ENCODE measurements at regions not wholly inside any gene's neighbourhood (a gene's known extent, or its start where the extent isn't known, plus 50 kb on each side); places are given as distances from the start of the nearest gene placed in this dataset.

- BruUV-seq (replicated peaks), result no TSS peak
- DNase-seq (ENCODE audit: low read depth, low spot score), result no peak
- Histone ChIP-seq H3K27me3 (ENCODE audit: control insufficient read depth, insufficient read depth, low read length) (no peaks in the 10 kb centered on the region), H3K27ac (ENCODE audit: low read length) (no peak overlapping the region), H3K4me1 (ENCODE audit: control insufficient read depth, insufficient read depth, low read length) (no peaks in the 10 kb centered on the region), H3K4me3 (ENCODE audit: low read depth in 2 of 2, low read length in 2 of 2) (no peak overlapping the region), H3K36me3 (ENCODE audit: control insufficient read depth, insufficient read depth, low read length) (no peaks in the 10 kb centered on the region), H3K9me3 (ENCODE audit: control insufficient read depth, insufficient read depth, low read depth, low read length) (no peaks in the 10 kb centered on the region)
- ChIA-PET CTCF (no interaction called here), POLR2A (no interaction called here)
- intact Hi-C loops (cut with micrococcal nuclease; ENCODE audit: unreplicated experiment), result no loop called here
- TF ChIP-seq TCF7L2 (IDR thresholded peaks at IDR 0.05; ENCODE audit: low read depth, low read length) (no peak), SIN3A (IDR thresholded peaks at IDR 0.05; ENCODE audit: borderline replicate concordance, insufficient read depth, low read depth, low read length) (no peak)
- TF ChIP-seq, protein P1, sequence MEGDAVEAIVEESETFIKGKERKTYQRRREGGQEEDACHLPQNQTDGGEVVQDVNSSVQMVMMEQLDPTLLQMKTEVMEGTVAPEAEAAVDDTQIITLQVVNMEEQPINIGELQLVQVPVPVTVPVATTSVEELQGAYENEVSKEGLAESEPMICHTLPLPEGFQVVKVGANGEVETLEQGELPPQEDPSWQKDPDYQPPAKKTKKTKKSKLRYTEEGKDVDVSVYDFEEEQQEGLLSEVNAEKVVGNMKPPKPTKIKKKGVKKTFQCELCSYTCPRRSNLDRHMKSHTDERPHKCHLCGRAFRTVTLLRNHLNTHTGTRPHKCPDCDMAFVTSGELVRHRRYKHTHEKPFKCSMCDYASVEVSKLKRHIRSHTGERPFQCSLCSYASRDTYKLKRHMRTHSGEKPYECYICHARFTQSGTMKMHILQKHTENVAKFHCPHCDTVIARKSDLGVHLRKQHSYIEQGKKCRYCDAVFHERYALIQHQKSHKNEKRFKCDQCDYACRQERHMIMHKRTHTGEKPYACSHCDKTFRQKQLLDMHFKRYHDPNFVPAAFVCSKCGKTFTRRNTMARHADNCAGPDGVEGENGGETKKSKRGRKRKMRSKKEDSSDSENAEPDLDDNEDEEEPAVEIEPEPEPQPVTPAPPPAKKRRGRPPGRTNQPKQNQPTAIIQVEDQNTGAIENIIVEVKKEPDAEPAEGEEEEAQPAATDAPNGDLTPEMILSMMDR (IDR thresholded peaks at IDR 0.05), result no peak
- in situ Hi-C loops (cut with HindIII; ENCODE audit: low pct_unique_long_range_greater_than_20kb, low sequenced_read_pairs), result no loop called here
- no peak for ATAC-seq
Observed at GRCh38 chr13:19085258-19085657, 96.4 kb downstream of the TUBA3C start.

DNA sequence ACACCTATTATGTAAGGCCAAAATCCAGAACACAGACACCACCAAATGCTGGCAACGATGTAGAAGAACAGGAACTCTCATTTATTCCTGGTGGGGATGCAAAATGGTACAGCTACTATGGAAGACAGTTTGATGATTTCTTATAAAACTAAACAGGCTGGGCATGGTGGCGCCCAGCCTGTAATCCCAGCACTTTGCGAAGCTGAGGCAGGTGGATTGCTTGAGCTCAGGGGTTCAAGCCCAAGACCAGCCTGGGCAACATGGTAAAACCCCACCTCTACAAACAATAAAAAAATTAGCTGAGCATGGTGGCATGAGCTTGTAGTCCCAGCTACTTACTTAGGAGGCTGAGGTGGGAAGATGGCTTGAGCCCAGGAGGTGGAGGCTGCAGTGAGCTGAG lies 98.3 kb downstream of the TUBA3C start:
- POLR2A ChIA-PET, result no interaction called here
- no peak overlapping the region for H3K27ac ChIP-seq (ENCODE audit: low read length)
- intact Hi-C loops (cut with micrococcal nuclease; ENCODE audit: unreplicated experiment), result no loop called here
- BruUV-seq (replicated peaks), result no TSS peak
- CTCF ChIA-PET, result no interaction called here
- H3K9me3 ChIP-seq (ENCODE audit: control insufficient read depth, insufficient read depth, low read depth, low read length), result no peaks in the 10 kb centered on the region
- H3K4me1 ChIP-seq (ENCODE audit: control insufficient read depth, insufficient read depth, low read length), result no peaks in the 10 kb centered on the region
- TF ChIP-seq, protein P2, sequence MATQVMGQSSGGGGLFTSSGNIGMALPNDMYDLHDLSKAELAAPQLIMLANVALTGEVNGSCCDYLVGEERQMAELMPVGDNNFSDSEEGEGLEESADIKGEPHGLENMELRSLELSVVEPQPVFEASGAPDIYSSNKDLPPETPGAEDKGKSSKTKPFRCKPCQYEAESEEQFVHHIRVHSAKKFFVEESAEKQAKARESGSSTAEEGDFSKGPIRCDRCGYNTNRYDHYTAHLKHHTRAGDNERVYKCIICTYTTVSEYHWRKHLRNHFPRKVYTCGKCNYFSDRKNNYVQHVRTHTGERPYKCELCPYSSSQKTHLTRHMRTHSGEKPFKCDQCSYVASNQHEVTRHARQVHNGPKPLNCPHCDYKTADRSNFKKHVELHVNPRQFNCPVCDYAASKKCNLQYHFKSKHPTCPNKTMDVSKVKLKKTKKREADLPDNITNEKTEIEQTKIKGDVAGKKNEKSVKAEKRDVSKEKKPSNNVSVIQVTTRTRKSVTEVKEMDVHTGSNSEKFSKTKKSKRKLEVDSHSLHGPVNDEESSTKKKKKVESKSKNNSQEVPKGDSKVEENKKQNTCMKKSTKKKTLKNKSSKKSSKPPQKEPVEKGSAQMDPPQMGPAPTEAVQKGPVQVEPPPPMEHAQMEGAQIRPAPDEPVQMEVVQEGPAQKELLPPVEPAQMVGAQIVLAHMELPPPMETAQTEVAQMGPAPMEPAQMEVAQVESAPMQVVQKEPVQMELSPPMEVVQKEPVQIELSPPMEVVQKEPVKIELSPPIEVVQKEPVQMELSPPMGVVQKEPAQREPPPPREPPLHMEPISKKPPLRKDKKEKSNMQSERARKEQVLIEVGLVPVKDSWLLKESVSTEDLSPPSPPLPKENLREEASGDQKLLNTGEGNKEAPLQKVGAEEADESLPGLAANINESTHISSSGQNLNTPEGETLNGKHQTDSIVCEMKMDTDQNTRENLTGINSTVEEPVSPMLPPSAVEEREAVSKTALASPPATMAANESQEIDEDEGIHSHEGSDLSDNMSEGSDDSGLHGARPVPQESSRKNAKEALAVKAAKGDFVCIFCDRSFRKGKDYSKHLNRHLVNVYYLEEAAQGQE (IDR thresholded peaks at IDR 0.05; ENCODE audit: insufficient read depth in 1 of 2, low read depth in 2 of 2, low read length in 1 of 2), result no peak
- TF ChIP-seq SIN3A (IDR thresholded peaks at IDR 0.05; ENCODE audit: borderline replicate concordance, insufficient read depth, low read depth, low read length) (no peak), POLR2AphosphoS5 (IDR thresholded peaks at IDR 0.05; ENCODE audit: low read depth, low read length) (no peak), TCF7L2 (IDR thresholded peaks at IDR 0.05; ENCODE audit: low read depth, low read length) (no peak)
- TF ChIP-seq, protein P1 (IDR thresholded peaks at IDR 0.05), result no peak
- ATAC-seq, result no peak
- no peaks in the 10 kb centered on the region for H3K36me3 ChIP-seq (ENCODE audit: control insufficient read depth, insufficient read depth, low read length)
- in situ Hi-C loops (cut with HindIII; ENCODE audit: low pct_unique_long_range_greater_than_20kb, low sequenced_read_pairs), result no loop called here
- H3K4me3 ChIP-seq (ENCODE audit: low read depth in 2 of 2, low read length in 2 of 2), result no peak overlapping the region
- H3K27me3 ChIP-seq (ENCODE audit: control insufficient read depth, insufficient read depth, low read length), result no peaks in the 10 kb centered on the region
- no peak for DNase-seq (ENCODE audit: low read depth, low spot score)

DNA sequence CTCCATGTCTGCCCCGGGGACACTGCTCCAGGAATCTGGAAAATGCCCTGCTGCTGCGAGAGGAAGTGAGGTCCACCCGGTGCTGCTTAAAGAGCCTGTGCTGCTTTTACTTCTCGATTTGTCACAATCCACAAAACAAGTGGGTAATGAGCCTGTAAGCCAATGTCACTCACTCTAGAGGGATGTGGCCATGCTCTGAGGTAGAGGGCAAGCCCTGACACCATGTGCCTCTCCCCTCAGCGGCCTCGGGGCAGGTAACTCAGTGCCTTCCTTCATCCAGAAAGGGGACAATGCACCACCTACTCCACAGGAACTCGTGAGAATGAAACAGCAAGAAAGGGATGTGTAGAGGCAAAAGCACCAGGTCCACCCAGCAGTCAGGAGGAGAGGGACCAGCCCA lies 106.2 kb downstream of the TUBA3C start:
- H3K27ac ChIP-seq (ENCODE audit: low read length), result no peak overlapping the region
- no peak overlapping the region for H3K4me3 ChIP-seq (ENCODE audit: low read depth in 2 of 2, low read length in 2 of 2)
- TF ChIP-seq, protein P2 (IDR thresholded peaks at IDR 0.05; ENCODE audit: insufficient read depth in 1 of 2, low read depth in 2 of 2, low read length in 1 of 2), result no peak
- TF ChIP-seq, protein P1 (IDR thresholded peaks at IDR 0.05), result no peak
- TF ChIP-seq SIN3A (IDR thresholded peaks at IDR 0.05; ENCODE audit: borderline replicate concordance, insufficient read depth, low read depth, low read length) (no peak), POLR2AphosphoS5 (IDR thresholded peaks at IDR 0.05; ENCODE audit: low read depth, low read length) (no peak), TCF7L2 (IDR thresholded peaks at IDR 0.05; ENCODE audit: low read depth, low read length) (no peak)
- ChIA-PET POLR2A (no interaction called here), CTCF (no interaction called here)
- H3K27me3 ChIP-seq (ENCODE audit: control insufficient read depth, insufficient read depth, low read length), result no peaks in the 10 kb centered on the region
- in situ Hi-C loops (cut with HindIII; ENCODE audit: low pct_unique_long_range_greater_than_20kb, low sequenced_read_pairs) (no loop called here), intact Hi-C loops (cut with micrococcal nuclease; ENCODE audit: unreplicated experiment) (no loop called here)
- H3K36me3 ChIP-seq (ENCODE audit: control insufficient read depth, insufficient read depth, low read length), result no peaks in the 10 kb centered on the region
- no peaks in the 10 kb centered on the region for H3K4me1 ChIP-seq (ENCODE audit: control insufficient read depth, insufficient read depth, low read length)
- BruUV-seq (replicated peaks), result no TSS peak
- no peaks in the 10 kb centered on the region for H3K9me3 ChIP-seq (ENCODE audit: control insufficient read depth, insufficient read depth, low read depth, low read length)
- DNase-seq (ENCODE audit: low read depth, low spot score) (no peak), ATAC-seq (no peak)
